Activated CD4-positive, alpha-beta T cell treated with anti-CD3 and anti-CD28 coated beads for 48 hours (primary cell): ENCODE measurements at regions not wholly inside any gene's neighbourhood (a gene's known extent, or its start where the extent isn't known, plus 50 kb on each side); places are given as distances from the start of the nearest gene placed in this dataset.
"Not testable (repeated sequence)": the region's sequence is repeated elsewhere in the genome, so short reads cannot be mapped to it uniquely, and the experiment has no call there.

ENCODE experiments used
- DNase-seq: peaks from one replicate; pipeline ENCODE4 v3.0.0-alpha.2; 2020

DNA sequence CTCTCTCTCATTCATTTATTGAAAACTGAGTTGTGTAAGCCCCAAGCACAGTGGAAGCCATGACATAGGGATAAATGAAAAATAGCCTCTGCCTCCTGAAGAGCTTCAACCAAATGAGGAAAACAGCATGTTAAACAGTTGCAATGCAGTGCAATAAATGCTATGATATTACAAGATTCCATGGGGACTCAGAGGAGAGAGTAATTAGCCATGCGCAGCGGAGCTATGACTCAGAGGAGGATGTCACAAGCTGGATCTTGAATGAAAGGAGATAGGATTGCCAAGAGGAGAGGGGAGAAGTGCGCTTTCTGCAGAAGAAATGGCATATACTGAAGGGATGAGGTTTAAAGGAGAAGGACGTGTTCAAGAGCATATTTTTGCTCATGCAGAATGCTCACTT is 231.3 kb upstream of the PLXNA2 start:
- no peak for DNase-seq

DNA sequence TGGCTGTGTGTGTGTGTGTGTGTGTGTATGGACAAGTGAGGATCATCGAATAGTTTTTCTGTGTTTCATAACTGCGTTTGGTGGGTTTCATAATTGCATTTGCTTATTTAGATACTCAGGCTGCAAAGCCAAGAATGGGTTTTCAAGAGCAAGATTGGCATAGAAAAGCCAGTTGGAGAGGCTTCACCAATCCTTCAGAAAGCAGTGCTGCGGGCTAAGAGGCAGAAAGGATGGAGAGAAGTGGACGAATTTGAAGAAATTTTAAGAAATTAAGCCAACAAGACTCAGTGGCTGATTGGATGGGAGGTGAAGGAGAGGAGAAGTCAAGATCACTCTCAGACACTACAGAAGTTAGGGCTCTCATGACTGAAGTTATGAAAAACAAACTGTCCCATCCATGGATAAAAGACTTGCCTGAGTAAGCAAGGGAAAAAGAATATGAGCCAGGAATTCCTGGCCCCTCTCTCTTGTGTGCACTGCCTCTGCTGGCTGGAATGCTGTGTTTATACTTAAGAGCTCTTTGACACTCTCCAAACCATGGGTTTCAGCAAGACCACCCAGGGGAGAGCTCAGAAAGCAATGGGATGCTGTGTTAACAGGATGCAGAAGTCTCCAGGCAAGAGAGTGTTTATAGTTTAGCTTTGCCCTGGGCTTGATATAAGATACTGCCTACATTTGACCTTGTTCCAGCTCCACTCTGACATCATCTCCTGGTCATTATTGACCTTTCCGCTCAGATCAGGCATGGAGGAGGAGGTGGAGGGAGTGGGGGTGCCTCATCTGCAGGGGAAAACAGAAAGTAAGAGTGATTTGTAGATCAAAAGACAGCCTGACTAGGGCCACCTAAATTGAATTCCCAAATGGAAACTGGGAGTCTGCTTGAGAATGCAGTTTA is 232.0 kb upstream of the PLXNA2 start:
- DNase-seq: no peak

DNA sequence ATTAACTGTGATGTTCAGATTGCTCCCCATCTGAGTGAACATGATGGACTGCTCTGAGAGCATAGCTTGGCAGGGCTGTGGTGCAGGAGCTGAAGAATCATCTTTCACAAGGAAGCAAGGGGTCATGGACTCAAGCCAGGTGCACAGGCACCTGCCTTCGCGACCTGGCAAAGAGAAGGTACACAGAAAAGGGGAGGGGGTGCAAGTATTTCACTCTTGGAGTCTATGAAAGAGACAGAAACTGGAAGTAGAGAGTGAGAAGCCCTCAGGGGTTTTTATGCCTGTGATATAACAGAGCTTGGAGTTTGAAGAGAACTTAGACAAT is 232.6 kb upstream of the PLXNA2 start:
- no peak for DNase-seq

GRCh38 chr1:208479435-208479834 is 235.3 kb upstream of the PLXNA2 start:
- no peak for DNase-seq

GRCh38 chr1:208485512-208485911 is 241.3 kb upstream of the PLXNA2 start:
- no peak for DNase-seq

DNA sequence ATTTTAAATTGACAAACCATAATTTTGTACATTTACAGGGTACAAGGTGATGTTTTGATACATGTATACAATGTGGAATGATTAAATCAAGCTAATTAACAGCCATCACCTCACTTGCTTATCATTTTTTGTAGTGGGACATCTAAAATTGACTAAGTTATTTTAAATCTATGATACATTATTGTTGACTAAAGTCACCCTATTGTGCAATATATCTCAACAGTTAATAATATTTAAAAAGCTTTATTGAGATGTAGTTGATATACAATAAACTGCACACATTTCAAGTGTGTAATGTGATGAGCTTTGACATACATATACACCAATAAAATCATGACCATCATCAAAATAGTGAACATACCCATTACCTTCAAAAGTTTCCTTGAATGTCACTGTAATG is 242.5 kb upstream of the PLXNA2 start:
- DNase-seq: no peak

- DNase-seq: not testable (repeated sequence)
Observed at GRCh38 chr1:208488432-208488831, 244.2 kb upstream of the PLXNA2 start.

DNA sequence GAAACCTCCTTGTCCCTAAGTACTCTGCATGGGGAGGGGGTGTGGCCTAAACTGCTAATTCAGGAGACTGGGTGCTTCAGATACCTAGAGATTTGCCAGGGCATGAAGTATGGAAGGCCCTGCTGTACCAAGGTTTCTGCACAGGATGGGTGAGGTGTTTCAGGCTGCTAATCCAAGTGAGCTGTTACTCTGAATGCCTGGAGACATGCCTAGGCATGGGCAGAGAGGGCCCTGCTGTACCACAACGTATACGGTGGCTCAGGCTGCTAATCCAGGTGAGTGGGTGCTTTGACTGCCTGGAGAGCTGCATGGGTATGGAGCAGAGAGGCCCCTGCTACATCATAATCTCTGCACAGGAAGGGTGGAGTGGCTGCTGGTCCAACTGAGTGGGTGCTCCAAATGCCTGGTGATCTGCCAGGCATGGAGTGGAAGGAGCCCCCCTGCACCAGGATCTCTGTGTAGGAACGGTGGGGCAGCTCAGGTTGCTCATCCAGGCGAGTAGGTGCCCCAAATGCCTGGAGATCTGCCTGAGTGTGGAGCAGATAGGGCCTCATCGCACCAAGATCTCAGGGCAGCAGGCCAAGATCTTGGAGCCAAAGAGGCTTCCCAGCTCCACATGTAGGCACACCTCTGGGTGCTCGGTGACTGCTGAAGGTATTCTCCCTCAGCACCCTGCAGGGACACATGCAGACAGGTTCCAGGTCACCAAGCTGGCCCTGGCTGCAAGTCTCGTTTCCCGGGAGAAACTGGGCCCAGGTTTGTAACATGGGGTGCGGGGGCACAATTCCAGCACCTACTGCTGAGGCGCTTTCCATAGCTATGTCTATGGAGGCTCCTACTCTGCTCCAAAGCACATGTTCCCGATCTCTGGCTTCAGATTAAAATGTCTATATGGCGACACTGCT is 252.5 kb upstream of the PLXNA2 start:
- DNase-seq: no peak

GRCh38 chr1:208497866-208498541 is 253.8 kb upstream of the PLXNA2 start:
- DNase-seq: no peak

DNA sequence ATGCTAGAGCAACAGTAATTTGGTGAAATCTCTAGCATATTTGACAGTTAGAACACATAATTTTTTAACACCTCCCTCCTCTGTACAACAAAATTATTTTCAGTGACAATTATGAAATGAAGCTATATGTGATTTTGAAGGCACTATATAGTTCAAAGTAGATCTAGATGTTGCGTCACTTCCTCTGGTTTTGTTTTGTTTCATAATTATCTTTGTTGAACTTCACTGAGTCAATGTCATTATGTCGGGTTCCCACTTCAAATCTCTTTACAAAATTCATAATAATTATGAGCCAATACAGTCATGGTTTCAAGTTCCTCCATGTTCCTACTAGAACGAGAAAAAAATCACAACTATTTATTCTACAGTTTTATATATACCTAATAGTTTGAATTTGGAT is 254.8 kb upstream of the PLXNA2 start:
- no peak for DNase-seq

DNA sequence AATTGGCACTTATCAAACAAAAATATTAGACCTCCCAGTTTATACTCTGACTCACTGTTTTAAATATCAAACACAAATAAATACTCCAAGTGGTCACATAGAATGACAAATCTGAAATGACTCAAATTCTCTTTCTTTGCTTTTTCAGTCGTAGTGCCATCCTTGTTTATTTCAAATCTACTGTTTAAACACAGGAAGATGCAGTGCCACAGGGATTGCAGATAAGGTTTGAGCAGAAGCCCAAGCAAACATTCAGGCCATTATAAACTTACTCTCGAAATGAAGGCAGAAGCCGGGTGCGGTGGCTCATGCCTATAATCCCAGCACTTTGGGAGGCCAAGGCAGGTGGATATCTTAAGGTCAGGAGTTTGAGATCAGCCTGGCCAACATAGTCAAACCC is 255.4 kb upstream of the PLXNA2 start:
- DNase-seq: no peak

DNA sequence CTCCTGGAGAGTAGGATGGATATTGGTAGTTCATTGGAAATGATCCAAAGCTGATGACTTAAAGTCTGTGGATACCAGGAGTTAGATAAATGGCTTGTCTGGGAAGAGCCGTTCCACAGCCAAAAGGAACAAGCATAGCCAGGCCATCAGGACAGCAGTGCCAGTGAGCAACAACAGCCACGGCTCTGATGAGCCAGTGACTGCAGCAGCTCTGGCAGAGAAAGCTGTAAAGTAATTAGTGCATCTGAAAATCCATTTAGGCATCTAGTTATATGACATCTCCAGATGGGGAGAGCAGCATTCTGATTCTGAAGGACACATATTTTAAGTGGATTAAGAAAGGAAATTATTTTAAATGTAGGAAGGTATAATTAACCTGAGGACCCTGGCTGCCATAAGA is 256.2 kb upstream of the PLXNA2 start:
- DNase-seq: no peak

GRCh38 chr1:208501542-208501941 is 257.4 kb upstream of the PLXNA2 start:
- DNase-seq: no peak

GRCh38 chr1:208503787-208504186 is 259.6 kb upstream of the PLXNA2 start:
- no peak for DNase-seq

DNA sequence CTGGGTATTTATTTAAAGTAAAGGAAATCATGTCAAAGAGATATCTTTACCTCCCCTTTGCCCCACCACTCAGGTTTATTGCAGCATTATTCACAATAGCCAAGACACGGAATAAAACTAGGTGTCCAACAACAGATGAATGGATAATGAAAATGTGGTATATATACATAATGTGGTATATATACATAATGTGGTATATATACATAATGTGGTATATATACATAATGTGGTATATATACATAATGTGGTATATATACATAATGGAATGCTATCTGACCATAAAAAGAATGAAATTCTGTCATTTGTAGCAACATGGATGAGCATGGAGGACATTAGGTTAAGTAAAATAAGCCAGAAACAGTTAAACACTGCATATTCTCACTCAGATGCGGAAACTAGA is 262.6 kb upstream of the PLXNA2 start:
- DNase-seq: no peak

- DNase-seq: no peak
Observed at GRCh38 chr1:208509072-208509471, 264.9 kb upstream of the PLXNA2 start.

- no peak for DNase-seq
Observed at GRCh38 chr1:208510192-208510952, 266.2 kb upstream of the PLXNA2 start.

DNA sequence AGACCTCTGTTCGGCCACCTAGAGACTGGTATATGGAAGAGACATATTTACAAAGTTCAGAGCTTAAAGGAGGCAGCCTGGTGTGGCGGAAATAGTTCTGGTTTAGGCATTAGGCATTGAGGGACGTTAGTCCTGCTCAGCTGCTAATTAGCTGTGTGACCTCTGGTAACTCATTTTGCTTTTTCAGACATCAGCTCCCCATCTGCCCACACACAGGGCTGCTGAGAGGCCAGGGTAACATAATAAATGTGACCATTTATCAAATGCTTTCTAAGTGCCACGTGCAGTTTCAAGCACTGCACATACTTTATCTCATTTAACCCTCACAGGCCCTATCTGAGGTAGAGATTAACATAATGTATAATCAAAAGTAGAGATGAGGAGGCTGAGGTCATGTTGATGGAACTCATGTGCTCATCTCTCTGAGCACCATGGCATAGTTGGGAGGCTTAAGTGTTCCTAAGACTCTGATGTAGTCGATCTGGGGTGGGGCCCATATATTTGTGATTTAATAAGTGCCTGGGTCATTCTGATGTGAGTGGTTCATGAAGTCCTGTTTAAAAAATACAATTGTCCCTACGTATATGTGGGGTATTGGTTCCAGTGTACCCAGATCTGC is 267.2 kb upstream of the PLXNA2 start:
- no peak for DNase-seq

- no peak for DNase-seq
Observed at GRCh38 chr1:208513799-208514198, 269.6 kb upstream of the PLXNA2 start.

DNA sequence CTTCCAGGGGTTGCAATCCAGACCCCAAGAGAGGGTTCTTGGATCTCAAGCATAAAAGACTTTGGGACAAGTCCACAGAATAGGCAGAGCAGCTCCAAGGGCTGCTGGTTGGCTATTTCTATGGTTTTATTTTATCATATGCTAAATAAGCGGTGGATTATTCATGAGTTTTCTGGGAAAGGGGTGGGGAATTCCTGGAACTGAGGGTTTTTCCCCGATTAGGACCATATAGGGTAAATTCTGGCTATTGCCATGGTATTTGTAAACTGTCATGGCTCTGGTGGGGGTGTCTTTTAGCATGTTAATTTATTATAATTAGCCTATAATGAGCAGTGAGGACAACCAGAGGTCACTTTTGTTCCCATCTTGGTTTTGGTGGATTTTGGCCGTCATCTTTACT is 270.9 kb upstream of the PLXNA2 start:
- DNase-seq: no peak

GRCh38 chr1:208516780-208517179 is 272.6 kb upstream of the PLXNA2 start:
- no peak for DNase-seq

- no peak for DNase-seq
Observed at GRCh38 chr1:208520438-208521099, 276.4 kb upstream of the PLXNA2 start.
